ENCODE measurements at regions not wholly inside any gene's neighbourhood (a gene's known extent, or its start where the extent isn't known, plus 50 kb on each side); places are given as distances from the start of the nearest gene placed in this dataset.

- Histone ChIP-seq H3K27me3 (ENCODE audit: control insufficient read depth, insufficient read depth, low read length) (no peaks in the 10 kb centered on the region), H3K9me3 (ENCODE audit: control insufficient read depth, insufficient read depth, low read depth, low read length) (no peaks in the 10 kb centered on the region), H3K27ac (ENCODE audit: low read length) (no peak overlapping the region), H3K4me1 (ENCODE audit: control insufficient read depth, insufficient read depth, low read length) (no peaks in the 10 kb centered on the region; the same call in 1 of the 2 replicates), H3K36me3 (ENCODE audit: control insufficient read depth, insufficient read depth, low read length) (no peaks in the 10 kb centered on the region), H3K4me3 (ENCODE audit: low read depth in 2 of 2, low read length in 2 of 2) (no peak overlapping the region)
- in situ Hi-C loops (cut with HindIII; ENCODE audit: low pct_unique_long_range_greater_than_20kb, low sequenced_read_pairs) (no loop called here), intact Hi-C loops (cut with micrococcal nuclease; ENCODE audit: unreplicated experiment) (loop anchor here (5.0 kb wide), 1 partner anchor 49 kb away; no protein-coding TSS in a partner anchor)
- ATAC-seq, result peak; percentile 45; the same call in 1 of the 2 replicates
- CTCF ChIA-PET, result no interaction called here
- no TSS peak for BruUV-seq (replicated peaks)
- TF ChIP-seq TCF7L2 (IDR thresholded peaks at IDR 0.05; ENCODE audit: low read depth, low read length), result 0 out of 2 replicates have a peak, but pooled peaks have one; percentile 56
- no peak for TF ChIP-seq REST (IDR thresholded peaks at IDR 0.05; ENCODE audit: insufficient read depth in 1 of 2, low read depth in 2 of 2, low read length in 1 of 2)
- TF ChIP-seq SIN3A (IDR thresholded peaks at IDR 0.05; ENCODE audit: borderline replicate concordance, insufficient read depth, low read depth, low read length), result no peak
- no peak for TF ChIP-seq POLR2AphosphoS5 (IDR thresholded peaks at IDR 0.05; ENCODE audit: low read depth, low read length)
- no peak for TF ChIP-seq CTCF (IDR thresholded peaks at IDR 0.05)
- POLR2A ChIA-PET, result no interaction called here
- DNase-seq (ENCODE audit: low read depth, low spot score), result no peak
Measured at GRCh38 chr18:24930971-24931370, 421.0 kb downstream of the ZNF521 start.

- ChIA-PET POLR2A (no interaction called here), CTCF (no interaction called here)
- in situ Hi-C loops (cut with HindIII; ENCODE audit: low pct_unique_long_range_greater_than_20kb, low sequenced_read_pairs), result no loop called here
- Histone ChIP-seq H3K4me3 (ENCODE audit: low read depth in 2 of 2, low read length in 2 of 2) (no peak overlapping the region), H3K27me3 (ENCODE audit: control insufficient read depth, insufficient read depth, low read length) (no peaks in the 10 kb centered on the region), H3K27ac (ENCODE audit: low read length) (no peak overlapping the region), H3K36me3 (ENCODE audit: control insufficient read depth, insufficient read depth, low read length) (no peaks in the 10 kb centered on the region), H3K4me1 (ENCODE audit: control insufficient read depth, insufficient read depth, low read length) (no peaks in the 10 kb centered on the region; the same call in 1 of the 2 replicates), H3K9me3 (ENCODE audit: control insufficient read depth, insufficient read depth, low read depth, low read length) (no peaks in the 10 kb centered on the region)
- TF ChIP-seq REST (IDR thresholded peaks at IDR 0.05; ENCODE audit: insufficient read depth in 1 of 2, low read depth in 2 of 2, low read length in 1 of 2) (no peak), SIN3A (IDR thresholded peaks at IDR 0.05; ENCODE audit: borderline replicate concordance, insufficient read depth, low read depth, low read length) (no peak), POLR2AphosphoS5 (IDR thresholded peaks at IDR 0.05; ENCODE audit: low read depth, low read length) (no peak), TCF7L2 (IDR thresholded peaks at IDR 0.05; ENCODE audit: low read depth, low read length) (no peak), CTCF (IDR thresholded peaks at IDR 0.05) (no peak)
- ATAC-seq (no peak), DNase-seq (ENCODE audit: low read depth, low spot score) (no peak)
- BruUV-seq (replicated peaks), result no TSS peak
- intact Hi-C loops (cut with micrococcal nuclease; ENCODE audit: unreplicated experiment), result loop anchor here (5.0 kb wide), 1 partner anchor 51 kb away; no protein-coding TSS in a partner anchor
Measured at GRCh38 chr18:24933345-24933744, 418.6 kb downstream of the ZNF521 start.
